ENCODE measurements at regions not wholly inside any gene's neighbourhood (a gene's known extent, or its start where the extent isn't known, plus 50 kb on each side); places are given as distances from the start of the nearest gene placed in this dataset.
"Not testable (repeated sequence)": the region's sequence is repeated elsewhere in the genome, so short reads cannot be mapped to it uniquely, and the experiment has no call there.

DNA sequence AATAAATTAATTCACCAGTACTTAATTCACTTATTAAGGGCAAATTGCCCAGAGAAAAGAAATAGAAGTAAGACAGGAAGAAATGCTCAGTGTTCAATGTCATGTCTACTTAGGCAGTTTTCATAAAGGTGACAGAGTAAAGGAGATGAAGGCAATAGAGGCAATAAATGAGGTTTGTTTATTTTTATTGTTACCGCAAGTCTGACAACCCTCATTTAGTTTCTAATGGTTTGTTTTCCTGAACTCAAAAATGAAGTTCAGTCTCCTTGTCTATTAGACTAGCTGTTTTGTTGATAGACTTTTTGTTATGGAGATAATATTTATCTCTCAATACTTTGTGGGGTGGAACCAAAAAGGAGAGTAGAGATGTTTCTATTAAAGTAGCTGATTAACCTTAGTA lies 258.3 kb downstream of the C3orf38 start:
- no peak for DNase-seq (ENCODE audit: low read depth in 3 of 3)

- no peak for DNase-seq (ENCODE audit: low read depth in 3 of 3)
These were observed 259.2 kb downstream of the C3orf38 start for GRCh38 chr3:88408935-88409334.

- no peak for DNase-seq (ENCODE audit: low read depth in 3 of 3)
These were observed 260.5 kb downstream of the C3orf38 start for GRCh38 chr3:88410259-88410658.

DNA sequence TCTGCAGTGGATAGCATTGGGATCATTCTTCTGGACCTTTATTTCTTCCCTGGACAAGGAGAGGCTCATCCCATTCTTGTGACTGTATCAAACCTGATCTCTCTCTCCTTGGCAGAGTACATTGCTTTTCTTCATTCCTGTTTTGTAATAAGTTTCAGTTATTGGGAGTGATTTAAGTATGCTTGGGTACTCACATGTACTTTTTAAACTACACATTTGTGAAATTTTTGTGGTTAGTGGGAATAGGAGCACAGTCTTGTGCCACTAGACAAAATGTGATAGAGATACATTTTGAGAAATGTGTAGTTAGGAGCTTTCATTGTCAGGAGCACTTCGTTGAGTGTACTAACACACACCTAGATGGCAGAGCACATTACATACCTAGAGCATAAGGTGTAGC lies 262.6 kb downstream of the C3orf38 start:
- no peak for DNase-seq (ENCODE audit: low read depth in 3 of 3)

DNA sequence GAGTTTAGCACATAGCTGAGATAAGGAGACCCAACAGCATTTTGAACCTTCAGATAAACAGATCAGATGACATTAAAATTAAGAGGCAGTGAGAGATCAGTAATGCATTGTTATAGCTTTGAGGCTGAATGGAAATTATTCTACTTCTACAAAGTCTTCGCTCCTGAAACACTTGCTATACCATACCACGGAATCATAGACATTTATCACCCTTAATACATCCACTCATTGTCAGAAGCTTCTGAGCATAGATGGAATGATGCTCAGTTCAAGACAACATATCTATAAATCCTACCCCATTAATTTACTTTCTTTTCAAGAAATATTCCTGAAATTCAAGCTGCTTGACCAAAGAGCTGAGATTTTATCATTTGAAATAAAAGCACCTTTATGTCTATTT lies 266.7 kb downstream of the C3orf38 start:
- DNase-seq (ENCODE audit: low read depth in 3 of 3), result no peak

GRCh38 chr3:88418219-88418618 lies 268.5 kb downstream of the C3orf38 start:
- DNase-seq (ENCODE audit: low read depth in 3 of 3), result no peak

- DNase-seq (ENCODE audit: low read depth in 3 of 3), result no peak
These were observed 283.8 kb downstream of the C3orf38 start for GRCh38 chr3:88433568-88433967.

GRCh38 chr3:88434001-88434400 lies 284.2 kb downstream of the C3orf38 start:
- no peak for DNase-seq (ENCODE audit: low read depth in 3 of 3)

DNA sequence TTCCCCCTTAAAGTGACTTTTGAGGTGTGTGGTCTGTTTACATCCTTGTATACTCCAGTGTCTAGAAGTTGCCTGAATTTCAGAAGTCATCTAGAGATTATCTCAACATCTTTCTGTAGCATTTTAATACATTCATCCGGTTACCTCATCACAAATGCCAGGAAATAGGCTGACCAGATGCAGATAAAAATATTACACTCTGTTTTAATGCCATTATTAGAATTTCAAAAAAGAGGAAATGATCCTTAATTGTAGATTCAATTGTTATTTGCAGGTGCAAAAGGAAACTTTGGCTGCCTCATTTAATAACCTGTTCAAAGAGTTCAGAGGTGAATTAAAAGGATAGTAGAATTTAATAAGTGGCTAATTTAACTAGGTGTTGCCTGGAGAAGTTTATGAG lies 290.9 kb downstream of the C3orf38 start:
- no peak for DNase-seq (ENCODE audit: low read depth in 3 of 3)

- DNase-seq (ENCODE audit: low read depth in 3 of 3), result no peak
These were observed 293.3 kb downstream of the C3orf38 start for GRCh38 chr3:88443066-88443465.

- DNase-seq (ENCODE audit: low read depth in 3 of 3), result no peak
These were observed 294.5 kb downstream of the C3orf38 start for GRCh38 chr3:88444251-88444650.

- DNase-seq (ENCODE audit: low read depth in 3 of 3), result no peak
These were observed 302.5 kb downstream of the C3orf38 start for GRCh38 chr3:88452228-88452627.

GRCh38 chr3:88460369-88460768 lies 310.6 kb downstream of the C3orf38 start:
- DNase-seq (ENCODE audit: low read depth in 3 of 3), result no peak

- no peak for DNase-seq (ENCODE audit: low read depth in 3 of 3)
These were observed 312.5 kb downstream of the C3orf38 start for GRCh38 chr3:88462230-88462629.

GRCh38 chr3:88467191-88467590 lies 317.4 kb downstream of the C3orf38 start:
- no peak for DNase-seq (ENCODE audit: low read depth in 3 of 3)

- DNase-seq (ENCODE audit: low read depth in 3 of 3), result no peak
These were observed 319.5 kb downstream of the C3orf38 start for GRCh38 chr3:88469216-88469615.

DNA sequence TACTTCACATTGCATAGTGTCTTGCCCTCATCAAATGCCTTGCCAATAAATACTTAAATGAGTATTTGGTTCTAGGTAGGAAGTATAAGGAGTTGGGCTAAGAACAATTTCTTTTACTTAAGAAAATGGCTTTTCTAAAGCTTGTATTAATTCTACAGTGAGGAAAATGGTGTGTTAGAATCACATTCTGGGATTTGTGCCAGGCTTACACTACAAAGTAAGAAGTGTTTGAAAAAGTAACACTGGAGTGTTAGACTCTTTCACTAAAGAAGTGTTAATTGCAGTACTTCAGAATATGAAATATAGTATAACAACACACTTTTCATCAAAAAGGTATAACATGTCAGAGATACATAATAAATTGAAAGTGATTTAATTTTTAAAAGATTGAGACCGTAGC lies 328.7 kb downstream of the C3orf38 start:
- DNase-seq (ENCODE audit: low read depth in 3 of 3), result no peak

- DNase-seq (ENCODE audit: low read depth in 3 of 3), result no peak
These were observed 331.1 kb downstream of the C3orf38 start for GRCh38 chr3:88480822-88481221.

DNA sequence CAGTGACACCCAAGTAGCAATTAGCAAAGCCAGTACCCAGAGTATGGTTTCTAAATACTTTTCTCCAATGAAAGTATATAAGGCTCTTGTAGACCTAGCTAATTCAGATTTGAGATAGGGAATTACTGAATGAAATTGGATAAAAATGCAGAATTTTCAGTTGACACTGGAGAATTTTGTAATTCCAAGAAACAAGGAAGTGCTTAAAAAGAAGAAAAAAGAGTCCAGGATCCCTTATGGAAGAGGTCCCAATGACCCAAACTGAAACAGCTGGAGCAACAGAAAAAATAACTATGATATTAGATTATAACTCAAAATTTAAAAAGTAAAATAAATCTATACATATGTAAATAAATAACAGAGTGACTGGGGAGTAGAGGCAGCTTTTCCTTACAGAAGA lies 335.2 kb downstream of the C3orf38 start:
- DNase-seq (ENCODE audit: low read depth in 3 of 3), result no peak

DNA sequence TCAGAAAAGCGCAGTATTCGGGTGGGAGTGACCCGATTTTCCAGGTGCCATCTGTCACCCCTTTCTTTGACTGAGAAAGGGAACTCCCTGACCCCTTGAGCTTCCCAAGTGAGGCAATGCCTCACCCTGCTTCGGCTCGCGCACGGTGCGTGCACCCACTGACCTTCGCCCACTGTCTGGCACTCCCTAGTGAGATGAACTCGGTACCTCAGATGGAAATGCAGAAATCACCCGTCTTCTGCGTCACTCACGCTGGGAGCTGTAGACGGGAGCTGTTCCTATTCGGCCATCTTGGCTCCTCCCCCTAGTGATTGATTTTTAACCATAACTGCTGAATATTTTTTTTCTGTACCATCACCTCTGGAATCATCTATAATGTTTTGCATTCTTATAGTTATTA lies 359.1 kb downstream of the C3orf38 start:
- not testable (repeated sequence) for DNase-seq (ENCODE audit: low read depth in 3 of 3)

DNA sequence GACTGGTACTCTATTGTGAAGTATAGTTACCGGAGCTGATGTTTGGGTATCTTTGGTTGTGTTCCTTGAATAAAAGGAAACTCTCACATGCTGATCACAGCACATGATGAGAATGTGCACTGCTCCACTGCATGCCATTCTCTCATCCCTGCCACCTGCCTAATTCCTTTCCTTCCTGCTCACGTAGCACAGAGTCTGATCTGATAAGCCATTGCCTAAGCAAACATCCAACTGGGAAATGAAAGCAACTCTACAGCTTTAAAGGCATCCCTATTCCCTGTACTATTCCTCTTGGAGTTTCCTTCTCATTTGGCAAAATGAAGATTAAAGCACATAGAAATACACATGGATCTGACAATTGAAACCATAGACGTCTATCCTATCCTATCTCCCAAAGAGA lies 359.8 kb downstream of the C3orf38 start:
- DNase-seq (ENCODE audit: low read depth in 3 of 3), result no peak

DNA sequence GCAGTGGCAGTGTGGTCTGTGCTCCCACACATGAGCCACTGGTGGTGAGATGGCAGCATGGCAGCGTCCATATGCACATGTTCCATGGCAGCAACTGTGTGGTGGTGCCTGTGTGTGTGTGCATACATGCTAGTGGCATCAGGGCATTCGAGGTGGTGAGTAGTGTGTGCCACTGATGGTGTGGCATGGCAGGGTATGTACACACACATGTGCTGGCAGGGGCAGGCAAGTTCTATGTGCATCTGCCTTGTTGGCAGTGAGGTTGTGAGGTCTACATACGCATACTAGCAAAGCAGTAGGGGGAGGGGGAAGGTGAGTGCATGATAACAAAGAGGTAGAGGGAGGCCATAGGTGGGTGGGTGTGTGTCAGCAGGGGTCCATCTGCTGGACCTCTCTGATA lies 378.7 kb downstream of the C3orf38 start:
- DNase-seq (ENCODE audit: low read depth in 3 of 3), result no peak

DNA sequence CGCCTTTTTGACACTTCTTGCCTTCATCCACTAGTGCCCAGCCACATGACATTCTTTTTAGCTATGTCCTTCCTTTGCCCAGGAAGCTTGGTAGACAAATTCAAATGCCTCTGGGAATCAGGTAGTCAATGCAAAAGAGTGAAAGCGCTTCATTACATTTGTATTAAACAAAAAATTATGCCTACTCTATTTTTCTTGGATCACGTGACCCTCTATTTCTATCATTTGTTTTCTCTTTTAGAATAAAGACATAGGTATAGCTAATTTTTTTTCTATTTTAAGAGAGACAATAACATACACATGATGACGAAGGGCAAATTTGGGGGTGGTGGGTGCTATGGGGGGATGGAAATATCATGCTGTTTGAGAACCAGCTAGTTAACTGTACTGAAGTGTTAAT lies 384.8 kb downstream of the C3orf38 start:
- DNase-seq (ENCODE audit: low read depth in 3 of 3), result no peak

DNA sequence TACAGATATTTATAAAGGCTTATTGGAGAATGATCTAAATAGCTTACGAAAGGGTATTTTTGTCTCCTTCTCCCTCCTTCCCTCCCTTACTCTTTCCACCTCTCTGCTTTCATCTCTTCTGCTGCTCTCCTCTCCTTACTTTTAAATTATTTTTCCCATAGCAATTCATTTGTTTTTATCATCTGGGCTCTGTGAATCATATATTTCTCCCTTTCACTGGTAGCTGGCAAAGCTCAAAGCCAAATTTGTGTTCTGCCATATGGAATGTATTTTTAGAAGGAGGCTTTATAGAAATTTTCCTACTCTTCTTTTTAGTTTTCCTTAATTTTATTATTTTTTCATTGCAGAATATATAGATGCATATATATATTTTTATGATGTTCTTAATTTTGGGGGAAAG lies 385.8 kb downstream of the C3orf38 start:
- no peak for DNase-seq (ENCODE audit: low read depth in 3 of 3)

DNA sequence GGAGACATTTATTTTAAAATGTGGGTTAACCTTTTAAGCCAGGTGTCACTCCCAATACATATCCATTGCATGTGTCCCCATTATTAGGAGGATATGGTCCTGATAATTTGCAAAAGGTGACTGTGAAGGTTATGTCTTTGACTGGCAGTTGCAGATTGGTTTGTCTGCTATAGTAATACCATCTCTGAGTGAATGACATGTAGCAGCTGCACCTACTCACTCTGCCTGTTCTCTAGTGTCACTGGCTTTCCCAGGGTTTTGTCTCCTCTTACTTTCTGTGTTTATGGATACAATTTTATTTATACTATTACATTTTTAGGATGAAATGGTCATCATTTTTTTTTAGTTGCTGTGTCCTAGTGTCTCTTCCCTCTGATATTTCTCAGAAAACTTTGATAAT lies 393.2 kb downstream of the C3orf38 start:
- DNase-seq (ENCODE audit: low read depth in 3 of 3), result no peak
